HG03159 (cell line): ENCODE measurements at regions not wholly inside any gene's neighbourhood (a gene's known extent, or its start where the extent isn't known, plus 50 kb on each side); places are given as distances from the start of the nearest gene placed in this dataset.
"Not testable (repeated sequence)": the region's sequence is repeated elsewhere in the genome, so short reads cannot be mapped to it uniquely, and the experiment has no call there.

Experiments
- ATAC-seq: cut with Tn5 transposase; IDR thresholded peaks from one replicate; pipeline ENCODE4 v1.9.1; 2021; ENCODE audit warnings: mild to moderate bottlenecking, moderate library complexity; ENCODE audit not compliant: unreplicated experiment

- no peak for ATAC-seq
These were observed 381.9 kb upstream of the CCL2 start for GRCh38 chr17:33873201-33873617.

- no peak for ATAC-seq
These were observed 380.4 kb upstream of the CCL2 start for GRCh38 chr17:33874617-33875060.

GRCh38 chr17:33875973-33876372, 379.1 kb upstream of the CCL2 start:
- ATAC-seq = no peak

- ATAC-seq = not testable (repeated sequence)
These were observed 372.8 kb upstream of the CCL2 start for GRCh38 chr17:33882273-33882672.

- not testable (repeated sequence) for ATAC-seq
These were observed 372.4 kb upstream of the CCL2 start for GRCh38 chr17:33882677-33883076.

GRCh38 chr17:33888455-33888854, 366.6 kb upstream of the CCL2 start:
- no peak for ATAC-seq

GRCh38 chr17:33889040-33889439, 366.0 kb upstream of the CCL2 start:
- no peak for ATAC-seq

GRCh38 chr17:33889766-33890165, 365.3 kb upstream of the CCL2 start:
- no peak for ATAC-seq

GRCh38 chr17:33892717-33893591, 362.1 kb upstream of the CCL2 start:
- no peak for ATAC-seq

- ATAC-seq = no peak
These were observed 359.6 kb upstream of the CCL2 start for GRCh38 chr17:33895491-33895890.

- ATAC-seq = no peak
These were observed 358.8 kb upstream of the CCL2 start for GRCh38 chr17:33896263-33896662.

- ATAC-seq = no peak
These were observed 354.0 kb upstream of the CCL2 start for GRCh38 chr17:33901085-33901484.

- ATAC-seq = no peak
These were observed 352.1 kb upstream of the CCL2 start for GRCh38 chr17:33902901-33903449.

GRCh38 chr17:33904476-33904875, 350.6 kb upstream of the CCL2 start:
- no peak for ATAC-seq

- no peak for ATAC-seq
These were observed 349.7 kb upstream of the CCL2 start for GRCh38 chr17:33905338-33905800.

GRCh38 chr17:33908363-33909064, 346.6 kb upstream of the CCL2 start:
- no peak for ATAC-seq

- no peak for ATAC-seq
These were observed 344.8 kb upstream of the CCL2 start for GRCh38 chr17:33910200-33910857.

GRCh38 chr17:33914125-33914524, 341.0 kb upstream of the CCL2 start:
- no peak for ATAC-seq

- ATAC-seq = no peak
These were observed 332.1 kb upstream of the CCL2 start for GRCh38 chr17:33922971-33923370.

GRCh38 chr17:33924104-33924503, 331.0 kb upstream of the CCL2 start:
- no peak for ATAC-seq

- ATAC-seq = no peak
These were observed 329.4 kb upstream of the CCL2 start for GRCh38 chr17:33925649-33926048.
